ENCODE measurements at regions not wholly inside any gene's neighbourhood (a gene's known extent, or its start where the extent isn't known, plus 50 kb on each side); places are given as distances from the start of the nearest gene placed in this dataset.
A peak's percentile ranks its signal among the peaks of the same experiment; 100 is the strongest.

DNA sequence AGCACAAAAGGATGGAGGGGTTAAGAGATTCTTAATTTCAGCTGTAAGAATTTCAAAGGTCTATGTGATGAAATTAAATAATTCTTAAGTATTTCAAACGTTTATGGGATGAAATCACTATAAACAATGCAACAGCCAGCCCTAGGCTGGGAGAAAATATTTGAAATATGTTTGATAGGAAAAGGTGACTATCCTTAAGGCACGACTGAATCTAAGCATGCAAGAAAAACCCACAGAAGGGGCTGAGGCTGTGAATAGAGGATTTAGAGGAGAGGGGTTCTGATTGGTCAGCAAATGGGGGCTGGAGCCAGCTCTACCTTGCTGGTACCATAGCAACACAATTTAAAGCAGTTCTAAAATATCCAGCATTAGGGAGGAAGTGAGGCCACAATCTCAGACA, 220.8 kb upstream of the ATP10A start:
- no peak overlapping the region for H3K4me3 ChIP-seq (replicated peaks in 1 of 2; ENCODE audit: low read depth in 2 of 2, low read length in 2 of 2)
- TF ChIP-seq, protein P1, sequence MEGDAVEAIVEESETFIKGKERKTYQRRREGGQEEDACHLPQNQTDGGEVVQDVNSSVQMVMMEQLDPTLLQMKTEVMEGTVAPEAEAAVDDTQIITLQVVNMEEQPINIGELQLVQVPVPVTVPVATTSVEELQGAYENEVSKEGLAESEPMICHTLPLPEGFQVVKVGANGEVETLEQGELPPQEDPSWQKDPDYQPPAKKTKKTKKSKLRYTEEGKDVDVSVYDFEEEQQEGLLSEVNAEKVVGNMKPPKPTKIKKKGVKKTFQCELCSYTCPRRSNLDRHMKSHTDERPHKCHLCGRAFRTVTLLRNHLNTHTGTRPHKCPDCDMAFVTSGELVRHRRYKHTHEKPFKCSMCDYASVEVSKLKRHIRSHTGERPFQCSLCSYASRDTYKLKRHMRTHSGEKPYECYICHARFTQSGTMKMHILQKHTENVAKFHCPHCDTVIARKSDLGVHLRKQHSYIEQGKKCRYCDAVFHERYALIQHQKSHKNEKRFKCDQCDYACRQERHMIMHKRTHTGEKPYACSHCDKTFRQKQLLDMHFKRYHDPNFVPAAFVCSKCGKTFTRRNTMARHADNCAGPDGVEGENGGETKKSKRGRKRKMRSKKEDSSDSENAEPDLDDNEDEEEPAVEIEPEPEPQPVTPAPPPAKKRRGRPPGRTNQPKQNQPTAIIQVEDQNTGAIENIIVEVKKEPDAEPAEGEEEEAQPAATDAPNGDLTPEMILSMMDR (IDR thresholded peaks at IDR 0.05; ENCODE audit: low read depth, low read length), result no peak
- DNase-seq (ENCODE audit: low read depth in 2 of 2), result no peak

- no peak for DNase-seq (ENCODE audit: low read depth in 2 of 2)
- TF ChIP-seq, protein P1 (IDR thresholded peaks at IDR 0.05; ENCODE audit: low read depth, low read length), result no peak
- no peak overlapping the region for H3K4me3 ChIP-seq (replicated peaks in 1 of 2; ENCODE audit: low read depth in 2 of 2, low read length in 2 of 2)
Observed at GRCh38 chr15:26083457-26083856, 220.3 kb upstream of the ATP10A start.

DNA sequence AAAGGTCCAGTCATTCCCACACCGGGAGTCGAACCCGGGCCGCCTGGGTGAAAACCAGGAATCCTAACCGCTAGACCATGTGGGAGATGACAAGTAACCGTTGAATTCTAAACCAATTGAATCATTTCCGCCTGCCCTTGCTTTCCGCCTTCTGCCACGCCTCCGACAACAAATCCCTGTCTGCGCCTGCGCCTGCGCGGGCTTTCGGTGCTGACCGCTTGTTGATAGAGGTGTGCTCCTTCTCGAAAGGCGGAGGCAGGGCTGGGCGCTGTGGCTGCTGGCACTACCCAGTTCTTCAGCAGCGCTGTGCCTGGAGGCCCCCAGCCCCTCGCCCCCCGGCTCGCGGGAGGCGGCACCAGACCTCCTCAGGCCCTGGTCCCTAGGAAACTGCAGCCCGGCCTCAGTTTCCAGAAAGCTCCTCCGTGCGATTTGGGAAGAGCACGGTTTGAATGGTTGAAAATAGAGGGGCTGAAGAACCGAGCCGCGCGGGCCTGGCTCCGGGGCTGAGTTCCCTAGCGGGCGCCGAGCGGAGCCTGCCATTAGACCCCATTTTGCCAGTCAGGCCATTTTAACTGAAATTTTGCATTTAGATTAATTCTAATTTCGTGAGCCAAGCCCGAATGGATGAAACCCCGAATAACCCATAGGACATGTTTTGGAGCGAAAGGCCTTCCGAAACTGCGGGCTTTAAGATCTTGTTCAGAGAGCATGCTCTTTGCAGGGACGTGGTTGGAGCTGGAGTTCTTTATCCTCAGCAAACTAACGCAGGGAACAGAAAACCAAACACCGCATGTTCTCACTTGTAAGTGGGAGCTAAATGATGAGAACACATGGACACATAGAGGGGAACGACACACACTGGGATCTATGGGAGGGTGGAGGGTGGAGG, 219.3 kb upstream of the ATP10A start:
- TF ChIP-seq, protein P1 (IDR thresholded peaks at IDR 0.05; ENCODE audit: low read depth, low read length), result no peak
- peak overlapping the region; percentile 64 to 74 for H3K4me3 ChIP-seq (replicated peaks in 1 of 2; ENCODE audit: low read depth in 2 of 2, low read length in 2 of 2)
- peak; percentile 97 to 98 for DNase-seq (ENCODE audit: low read depth in 2 of 2)

DNA sequence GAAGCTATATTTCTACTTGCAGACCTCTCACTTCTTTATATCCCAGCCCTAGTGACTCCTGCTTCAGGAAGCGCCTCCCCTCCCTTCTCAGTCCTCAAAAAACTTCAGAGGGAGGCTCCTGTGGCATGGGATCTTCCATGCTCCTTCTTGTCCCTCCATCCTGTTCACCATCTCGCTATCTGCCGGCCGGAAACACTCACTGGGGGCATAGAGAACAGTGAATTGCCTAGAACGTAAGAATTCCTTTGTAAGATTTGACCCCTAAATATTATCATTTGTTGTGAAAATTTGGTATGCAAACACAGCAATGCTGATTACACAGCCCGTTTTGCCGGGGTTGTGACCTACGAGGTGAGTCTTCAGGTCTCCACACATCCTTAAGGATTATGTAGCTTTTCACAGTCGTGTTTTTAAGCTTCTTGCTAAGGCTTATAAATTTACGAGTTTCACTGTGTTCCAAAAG, 218.7 kb upstream of the ATP10A start:
- no peak overlapping the region for H3K4me3 ChIP-seq (replicated peaks in 1 of 2; ENCODE audit: low read depth in 2 of 2, low read length in 2 of 2)

GRCh38 chr15:26075770-26076169, 212.6 kb upstream of the ATP10A start:
- no peak overlapping the region for H3K4me3 ChIP-seq (replicated peaks in 1 of 2; ENCODE audit: low read depth in 2 of 2, low read length in 2 of 2)
- DNase-seq (ENCODE audit: low read depth in 2 of 2), result no peak
- TF ChIP-seq, protein P1 (IDR thresholded peaks at IDR 0.05; ENCODE audit: low read depth, low read length), result no peak

More for the DNA sequence above, 218.7 kb upstream of the ATP10A start:
- DNase-seq (ENCODE audit: low read depth in 2 of 2), result no peak
- TF ChIP-seq, protein P1 (IDR thresholded peaks at IDR 0.05; ENCODE audit: low read depth, low read length), result no peak

DNA sequence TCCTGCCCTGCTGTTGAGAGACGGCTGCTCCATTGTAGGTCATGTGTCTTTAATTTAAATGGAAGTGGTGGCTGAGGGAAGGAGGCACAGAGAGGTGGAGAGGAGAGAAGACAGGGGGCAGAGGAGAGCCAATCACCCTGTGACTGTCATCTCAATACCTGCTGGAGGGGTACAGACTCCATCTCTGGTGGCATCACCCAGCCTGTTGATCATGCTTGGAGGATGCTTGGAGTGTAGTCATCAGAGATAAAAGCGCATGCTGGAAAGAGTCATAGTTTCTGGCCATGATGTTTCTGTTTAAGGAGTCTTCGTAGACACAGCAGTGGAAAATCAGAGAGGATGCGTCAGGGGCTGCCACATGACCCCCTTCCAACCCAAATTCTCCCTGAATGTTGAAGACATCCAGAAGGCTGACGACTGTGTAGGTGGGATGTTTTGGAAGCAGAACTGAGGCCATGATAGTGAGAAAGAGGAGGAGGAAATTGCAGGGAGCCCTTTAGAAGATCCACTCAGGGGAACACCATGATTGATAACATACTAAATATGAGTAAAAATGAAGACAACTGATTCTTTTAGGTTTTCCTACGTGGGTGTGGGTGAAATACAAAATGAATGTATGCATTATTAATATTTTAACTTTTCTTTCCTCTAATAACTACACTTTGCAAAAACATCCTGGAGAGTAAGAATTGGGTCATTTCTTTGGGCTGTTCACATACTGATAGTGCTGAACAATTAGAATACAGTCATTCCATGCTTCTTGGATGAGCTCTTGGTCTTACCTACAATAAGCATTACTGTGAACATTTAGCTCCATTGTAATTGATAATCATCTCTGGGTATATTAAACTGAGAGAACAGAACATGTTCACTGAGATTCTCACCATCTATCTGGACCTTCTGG, 210.6 kb upstream of the ATP10A start:
- no peak for DNase-seq (ENCODE audit: low read depth in 2 of 2)
- H3K4me3 ChIP-seq (replicated peaks in 1 of 2; ENCODE audit: low read depth in 2 of 2, low read length in 2 of 2), result no peak overlapping the region
- TF ChIP-seq, protein P1 (IDR thresholded peaks at IDR 0.05; ENCODE audit: low read depth, low read length), result no peak
